Heart left ventricle (tissue), 13 donors: ENCODE measurements at regions not wholly inside any gene's neighbourhood (a gene's known extent, or its start where the extent isn't known, plus 50 kb on each side); places are given as distances from the start of the nearest gene placed in this dataset.

Experiments used
- CTCF ChIP-seq, 12 donors: fragments of 200-600 bp; sonication (generic) in 4 of 12; IDR thresholded peaks; one replicate each; pipeline versions ENCODE4 v1.5.0 to v1.8.0; 2018 to 2022; ENCODE audit warnings: antibody characterized with exemption in 12 of 12, mild to moderate bottlenecking in 5 of 12
- POLR2A ChIP-seq, 2 donors: fragments of 450-650 bp; IDR thresholded peaks; one replicate each; pipeline ENCODE4 v1.6.1; 2017; ENCODE audit warnings: antibody characterized with exemption in 2 of 2, mild to moderate bottlenecking in 2 of 2, moderate library complexity in 2 of 2
- donor health status: ischemic (EF 13 %, LVEDD 7.1; RV severe dilation, severe dysfunction).
- donor health status: DM: no; HTN: yes; CAD: no.
- donor health status: DM: no; HTN: no; CAD: no.
- donor health status: ischemic (EF 25% LVEDD 6.9; RV normal size, moderate dysfunction).
- donor health status: ischemic (EF 25% LVEDD 5.7; RV mildly dilated, moderate dysfunction).
- donor health status: ischemic (EF 35%, LVEDD 5.7; RV mildly dilated, moderate dysfunction).
- donor health status: nonischemic (EF 11% LVEDD 7.7; RV severe dilation, severe dysfunction).
- donor health status: DM: yes; HTN: yes; CAD: no.
- donor health status: PGD.
- donor health status: ischemic (EF 29% LVEDD 5.4; RV normal size, mild dysfunction).
- donor health status: nonischemic (EF 23%, LVEDD 6.1; RV moderate dilation, normal function).

DNA sequence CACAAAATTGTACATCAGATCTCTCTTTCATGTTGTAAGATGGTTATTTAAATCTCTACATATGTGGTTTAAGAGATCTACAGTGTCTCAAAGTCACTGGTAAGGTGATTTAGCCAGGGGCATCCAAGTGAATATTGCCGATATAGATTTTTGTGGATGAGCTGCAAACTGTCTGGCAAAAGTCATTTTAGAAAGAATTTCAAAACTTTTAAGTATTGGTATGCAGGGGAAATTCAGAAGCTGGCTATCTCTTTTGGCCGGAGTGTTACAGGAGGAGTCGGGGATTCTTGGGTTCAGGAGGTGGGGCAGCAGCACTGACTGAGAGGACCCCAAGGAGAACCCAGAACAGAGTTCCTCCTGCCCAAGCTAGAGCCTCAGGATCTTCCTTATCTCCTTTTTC, 69.9 kb downstream of the PTHLH start:
- TF ChIP-seq POLR2A (IDR thresholded peaks at IDR 0.05) (no peak), CTCF (IDR thresholded peaks at IDR 0.05) (no peak)
